Aorta (tissue), 5 donors: ENCODE measurements at regions not wholly inside any gene's neighbourhood (a gene's known extent, or its start where the extent isn't known, plus 50 kb on each side); places are given as distances from the start of the nearest gene placed in this dataset.
"Not testable (repeated sequence)": the region's sequence is repeated elsewhere in the genome, so short reads cannot be mapped to it uniquely, and the experiment has no call there.

Source experiments
- ATAC-seq: fragments of 200-7000 bp; cut with Tn5 transposase; one replicate; pipeline ENCODE4 v1.9.1; 2022; ENCODE audit warnings: moderate library complexity; ENCODE audit not compliant: low FRiP score
- DNase-seq, 2 donors: peaks; one replicate each; pipeline ENCODE4 v3.0.0-alpha.2; 2020
- H3K27ac ChIP-seq, 2 donors: one replicate each; pipeline ENCODE4 v1.5.1; 2013; ENCODE audit warnings: low read length in 2 of 2, mild to moderate bottlenecking in 2 of 2, moderate library complexity in 2 of 2, control low read depth in 1 of 2, inconsistent platforms in 1 of 2, low read depth in 1 of 2
- H3K27me3 ChIP-seq, 2 donors: one replicate each; pipeline ENCODE4 v1.6.1; 2013; ENCODE audit warnings: control low read depth in 1 of 2, low read length in 1 of 2, mild to moderate bottlenecking in 1 of 2, moderate library complexity in 1 of 2; ENCODE audit not compliant: insufficient read depth in 2 of 2, control insufficient read depth in 1 of 2
- H3K36me3 ChIP-seq, 2 donors: one replicate each; pipeline ENCODE4 v1.6.1; 2013; ENCODE audit warnings: control low read depth in 1 of 2, low read length in 1 of 2, mild to moderate bottlenecking in 1 of 2; ENCODE audit not compliant: insufficient read depth in 2 of 2, control insufficient read depth in 1 of 2
- H3K4me1 ChIP-seq, 2 donors: one replicate each; pipeline ENCODE4 v1.6.1; 2013; ENCODE audit warnings: low read length in 2 of 2, control low read depth in 1 of 2, mild to moderate bottlenecking in 1 of 2, moderate library complexity in 1 of 2; ENCODE audit not compliant: insufficient read depth in 2 of 2, control insufficient read depth in 1 of 2
- H3K4me3 ChIP-seq, 2 donors: one replicate each; pipeline ENCODE4 v1.5.1; 2013; ENCODE audit warnings: low read length in 2 of 2, control low read depth in 1 of 2, mild to moderate bottlenecking in 1 of 2
- H3K9me3 ChIP-seq: one replicate; pipeline ENCODE4 v1.6.1; 2013; ENCODE audit warnings: mild to moderate bottlenecking, low read length; ENCODE audit not compliant: control insufficient read depth
- WGBS, 2 donors: extraction: QIAGEN DNeasy Blood & Tissue Kit; methylation state at CpG; one replicate each; pipeline ENCODE4 v1.1.7; 2013; 5-methylcytosine and 5-hydroxymethylcytosine counted together
- intact Hi-C, 2 donors: fragments of 100-400 bp; cut with DNase I; formaldehyde crosslinking; loops; one replicate each; pipeline versions ENCODE4 v1.14.2 to v1.15.0; 2022
- donor health status: healthy with polysubstance abuse.
- donor health status: Bipolar disorder and iron deficiency.
- donor health status: DM: no; HTN: no; CAD: no.
- donor health status: DM: no; HTN: no; CAD: no.
- donor health status: DM: yes; HTN: yes; CAD: no.

DNA sequence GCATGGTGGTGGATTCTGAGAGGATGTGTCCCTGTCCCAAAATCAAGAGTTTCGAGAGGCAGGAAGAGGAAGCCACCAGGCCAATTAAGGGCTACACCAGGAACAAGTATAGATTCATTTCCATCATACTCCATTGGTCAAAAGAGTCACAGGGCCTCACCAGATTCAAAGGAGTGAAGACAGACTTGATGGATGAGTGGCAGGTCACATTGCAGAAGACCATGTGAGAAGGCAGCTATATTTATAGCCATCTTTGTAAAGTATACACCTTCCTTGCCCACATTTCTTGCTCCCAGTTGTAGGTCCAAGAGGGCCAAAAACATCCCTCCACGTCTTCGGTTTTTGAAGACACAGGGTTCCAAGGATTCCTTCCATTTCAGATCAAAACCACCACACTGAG, 406.0 kb downstream of the BCOR start:
- intact Hi-C loops, result no loop called here
- DNase-seq, result no peak
- H3K36me3 ChIP-seq, result no peaks in the 10 kb centered on the region
- no peaks in the 10 kb centered on the region for H3K27me3 ChIP-seq
- H3K9me3 ChIP-seq, result no peaks in the 10 kb centered on the region
- ATAC-seq, result no peak
- no peak overlapping the region for H3K4me3 ChIP-seq
- no peak overlapping the region for H3K27ac ChIP-seq
- no peaks in the 10 kb centered on the region for H3K4me1 ChIP-seq
- 69 to 77% methylated on average over 3 of the region's 3 CpGs for WGBS, 2 donors

DNA sequence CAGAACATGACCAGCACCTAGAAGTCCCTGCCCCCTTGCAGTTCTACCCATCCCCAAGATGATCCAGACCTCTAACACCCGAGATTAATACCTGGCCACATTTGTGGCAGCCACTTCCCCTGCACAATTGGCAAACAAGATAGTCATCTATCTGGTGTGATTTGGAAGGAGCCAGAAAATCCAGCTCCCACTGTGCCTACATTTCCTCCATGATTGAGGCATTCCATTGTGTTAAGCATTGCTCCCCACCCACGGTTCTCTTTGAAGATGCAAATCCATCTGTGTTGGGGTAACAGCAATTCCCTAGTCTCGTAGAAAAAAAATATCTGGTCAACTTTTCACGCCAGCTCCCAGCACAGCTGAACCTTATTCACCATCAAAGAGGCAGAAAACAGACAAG, 405.0 kb downstream of the BCOR start:
- 62 to 86% methylated on average over 4 of the region's 4 CpGs for WGBS, 2 donors

DNA sequence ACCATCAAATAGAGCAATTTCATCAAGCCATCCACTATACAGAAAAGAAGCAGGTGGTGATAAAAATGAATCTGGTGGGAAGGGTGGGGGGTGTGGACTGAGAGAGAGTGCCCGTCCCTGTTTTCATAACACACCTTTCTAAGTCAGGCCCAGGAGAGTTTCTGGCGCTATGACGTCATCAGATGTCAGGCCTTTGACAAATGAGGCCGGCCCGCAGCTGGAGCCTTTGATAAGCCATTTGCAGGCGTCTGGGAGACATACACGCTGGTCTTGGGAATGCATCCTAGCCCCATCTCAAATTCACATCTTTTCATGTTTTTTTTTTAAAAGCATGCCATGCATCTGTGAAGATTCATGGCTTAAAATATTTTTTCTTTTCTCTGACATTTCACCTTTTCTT, 404.5 kb downstream of the BCOR start:
- H3K4me3 ChIP-seq, result no peak overlapping the region
- H3K27me3 ChIP-seq, result no peaks in the 10 kb centered on the region
- ATAC-seq (no peak), DNase-seq (no peak)
- no peaks in the 10 kb centered on the region for H3K36me3 ChIP-seq
- no peaks in the 10 kb centered on the region for H3K4me1 ChIP-seq
- intact Hi-C loops, result no loop called here
- H3K9me3 ChIP-seq, result no peaks in the 10 kb centered on the region
- WGBS, 2 donors, result 44 to 57% methylated on average over 7 of the region's 7 CpGs
- no peak overlapping the region for H3K27ac ChIP-seq

More for the DNA sequence above, 405.0 kb downstream of the BCOR start:
- H3K27me3 ChIP-seq, result no peaks in the 10 kb centered on the region
- H3K4me3 ChIP-seq, result no peak overlapping the region
- intact Hi-C loops, result no loop called here
- H3K9me3 ChIP-seq, result no peaks in the 10 kb centered on the region
- DNase-seq (no peak), ATAC-seq (no peak)
- no peaks in the 10 kb centered on the region for H3K4me1 ChIP-seq
- H3K27ac ChIP-seq, result no peak overlapping the region
- H3K36me3 ChIP-seq, result no peaks in the 10 kb centered on the region

DNA sequence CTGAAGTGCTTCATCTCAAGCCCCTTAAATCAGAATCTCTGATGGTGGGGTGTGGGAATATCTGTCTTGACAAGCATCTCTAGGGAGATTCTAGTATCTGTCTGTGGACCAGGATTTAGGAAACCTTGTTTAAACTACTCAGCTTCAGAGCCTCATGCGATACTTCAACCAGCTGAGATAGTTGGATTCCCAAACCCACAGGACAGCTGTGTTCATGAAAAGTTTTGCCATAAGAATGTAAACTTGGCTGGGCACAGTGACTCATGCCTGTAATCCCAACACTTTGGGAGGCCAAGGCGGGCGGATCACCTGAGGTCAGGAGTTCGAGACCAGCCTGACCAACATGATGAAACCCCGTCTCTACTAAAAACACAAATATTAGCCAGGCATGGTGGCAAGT, 395.1 kb downstream of the BCOR start:
- intact Hi-C loops, H3K4me1 ChIP-seq: not testable (repeated sequence)
- 82 to 95% methylated on average over 5 of the region's 5 CpGs for WGBS, 2 donors

DNA sequence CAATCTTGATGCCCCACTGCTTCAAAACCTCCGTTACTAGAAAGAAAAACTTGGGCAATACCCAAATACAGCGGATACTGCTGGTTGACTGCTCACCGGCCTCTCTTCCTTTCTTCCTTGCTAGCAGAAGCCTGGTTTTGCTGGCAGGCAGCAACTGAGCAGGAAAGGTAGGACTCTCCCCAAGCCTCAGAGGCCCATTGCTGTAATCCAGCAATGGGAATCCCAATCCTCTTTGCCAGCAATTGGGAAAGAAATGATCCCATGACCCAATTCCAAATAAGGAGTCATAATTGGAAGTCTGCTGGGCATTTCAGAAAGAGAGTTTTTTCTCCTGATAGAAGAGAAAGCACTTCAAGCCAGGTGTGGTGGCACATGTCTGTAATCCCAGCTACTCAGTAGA, 394.5 kb downstream of the BCOR start:
- ATAC-seq (no peak), DNase-seq (no peak)
- Histone ChIP-seq H3K27me3 (no peaks in the 10 kb centered on the region), H3K27ac (no peak overlapping the region), H3K4me3 (no peak overlapping the region), H3K36me3 (no peaks in the 10 kb centered on the region), H3K9me3 (no peaks in the 10 kb centered on the region), H3K4me1 (no peaks in the 10 kb centered on the region)
- intact Hi-C loops, result no loop called here
- 84 to 97% methylated on average over 3 of the region's 3 CpGs for WGBS, 2 donors

More for the DNA sequence above, 395.1 kb downstream of the BCOR start:
- not testable (repeated sequence) for H3K4me3 ChIP-seq, H3K9me3 ChIP-seq, ATAC-seq, H3K27ac ChIP-seq, H3K27me3 ChIP-seq, H3K36me3 ChIP-seq, DNase-seq

DNA sequence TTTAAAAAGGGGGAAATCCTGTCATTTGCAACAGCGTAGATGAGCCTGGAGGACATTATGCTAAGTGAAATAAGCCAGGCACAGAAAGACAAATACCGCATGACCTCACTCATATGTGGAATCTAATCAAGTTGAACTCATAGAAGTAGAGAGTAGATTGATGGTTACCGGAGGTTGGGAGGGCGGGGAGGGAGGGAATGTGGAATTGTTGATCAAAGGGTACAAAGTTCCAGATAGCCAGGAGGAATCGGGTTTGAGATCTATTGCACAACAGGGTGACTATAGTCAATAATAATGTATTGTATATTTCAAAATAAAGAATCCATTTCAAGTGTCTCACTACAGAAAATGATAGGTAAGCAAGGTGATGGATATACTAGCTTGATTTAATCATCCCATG, 393.2 kb downstream of the BCOR start:
- Histone ChIP-seq H3K4me3 (no peak overlapping the region), H3K4me1 (no peaks in the 10 kb centered on the region), H3K27ac (no peak overlapping the region), H3K9me3 (no peaks in the 10 kb centered on the region), H3K36me3 (no peaks in the 10 kb centered on the region), H3K27me3 (no peaks in the 10 kb centered on the region)
- WGBS, 2 donors, result 92 to 95% methylated on average over 5 of the region's 5 CpGs
- DNase-seq (no peak), ATAC-seq (no peak)
- intact Hi-C loops, result no loop called here

DNA sequence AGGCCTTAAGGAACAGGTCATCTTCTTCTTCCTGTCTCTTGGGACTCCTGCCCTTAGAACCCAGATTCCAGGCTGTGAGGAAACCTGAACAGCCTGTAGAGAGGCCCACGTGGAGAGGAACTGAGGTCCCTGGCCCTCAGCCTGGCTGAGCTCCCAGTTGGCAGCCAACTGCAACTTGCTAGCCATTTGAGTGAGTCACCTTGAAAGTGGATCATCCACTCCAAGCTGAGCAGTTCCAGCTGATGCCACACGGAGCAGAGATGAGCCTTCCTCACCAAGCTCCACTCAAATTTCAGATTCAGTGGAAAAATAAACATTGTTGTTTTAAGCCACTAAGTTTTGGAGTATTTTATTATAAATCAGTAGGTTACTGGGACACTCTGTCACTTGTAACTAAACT, 392.5 kb downstream of the BCOR start:
- Histone ChIP-seq H3K36me3 (no peaks in the 10 kb centered on the region), H3K27me3 (no peaks in the 10 kb centered on the region), H3K9me3 (no peaks in the 10 kb centered on the region), H3K4me3 (no peak overlapping the region), H3K27ac (no peak overlapping the region), H3K4me1 (no peaks in the 10 kb centered on the region)
- DNase-seq (peak; percentile 81 to 90), ATAC-seq (peak; percentile 78)
- intact Hi-C loops, result no loop called here
- 2 to 11% methylated on average over 2 of the region's 2 CpGs for WGBS, 2 donors

DNA sequence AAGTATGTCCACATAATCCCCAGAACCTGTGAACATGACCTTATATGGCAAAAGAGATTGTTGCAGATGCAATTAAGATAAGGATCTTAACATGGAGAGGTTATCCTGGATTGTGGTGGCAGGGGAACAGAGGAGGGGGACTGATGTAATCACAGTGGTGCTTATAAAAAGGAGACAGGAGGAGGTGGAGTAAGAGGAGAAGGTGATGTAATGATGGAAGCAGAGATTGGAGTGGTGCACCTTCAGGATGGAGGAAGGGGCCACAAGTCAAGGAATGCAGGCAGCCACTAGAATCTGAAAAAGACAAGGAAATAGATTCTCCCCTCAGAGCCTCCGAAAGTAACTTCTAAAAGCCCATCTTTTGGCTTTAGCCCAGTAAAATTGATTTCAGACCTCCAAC, 388.4 kb downstream of the BCOR start:
- no peaks in the 10 kb centered on the region for H3K9me3 ChIP-seq
- H3K36me3 ChIP-seq, result no peaks in the 10 kb centered on the region
- ATAC-seq (no peak), DNase-seq (no peak)
- intact Hi-C loops, result no loop called here
- H3K27me3 ChIP-seq, result no peaks in the 10 kb centered on the region
- WGBS, 2 donors, result 91 to 94% methylated on average over 1 of the region's 1 CpG
- H3K27ac ChIP-seq, result no peak overlapping the region
- H3K4me3 ChIP-seq, result no peak overlapping the region
- H3K4me1 ChIP-seq, result no peaks in the 10 kb centered on the region

DNA sequence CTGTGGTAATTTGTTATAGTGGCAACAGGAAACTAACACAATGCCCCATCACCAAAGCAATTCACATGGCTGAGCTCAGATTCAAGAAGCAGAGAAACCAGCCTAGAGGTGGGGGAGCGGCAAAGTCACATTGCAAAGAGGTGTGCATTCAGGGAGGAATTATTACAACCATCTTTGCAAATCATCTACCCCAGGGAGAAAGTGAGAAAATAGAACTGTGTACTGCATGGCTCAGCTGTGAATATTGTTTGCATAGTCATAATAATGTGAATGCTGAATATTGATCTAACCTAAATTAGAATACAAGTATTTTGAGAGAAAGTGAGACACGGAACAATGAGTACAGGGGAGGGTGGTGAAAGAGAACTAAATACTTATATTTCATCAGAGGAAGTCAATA, 387.9 kb downstream of the BCOR start:
- WGBS, 2 donors, result 76 to 98% methylated on average over 2 of the region's 2 CpGs
- no peak overlapping the region for H3K27ac ChIP-seq
- no peaks in the 10 kb centered on the region for H3K9me3 ChIP-seq
- ATAC-seq (no peak), DNase-seq (no peak)
- intact Hi-C loops, result no loop called here
- H3K4me3 ChIP-seq, result no peak overlapping the region
- H3K4me1 ChIP-seq, result no peaks in the 10 kb centered on the region
- H3K36me3 ChIP-seq, result no peaks in the 10 kb centered on the region
- no peaks in the 10 kb centered on the region for H3K27me3 ChIP-seq
